CD4-positive, CD25-positive, alpha-beta regulatory T cell (primary cell): ENCODE measurements at regions not wholly inside any gene's neighbourhood (a gene's known extent, or its start where the extent isn't known, plus 50 kb on each side); places are given as distances from the start of the nearest gene placed in this dataset.

Experiments used
- ATAC-seq, 2 donors: fragments of 150-1000 bp; cut with Tn5 transposase; one replicate each; pipeline ENCODE4 v1.10.0; 2021; ENCODE audit warnings: low read depth in 2 of 2, moderate number of reproducible peaks in 2 of 2, moderate library complexity in 1 of 2
- DNase-seq, 3 donors: peaks; one replicate each; pipeline versions ENCODE4 v3.0.0 to v3.0.0-alpha.2; 2012 to 2022; ENCODE audit warnings: mixed read lengths in 1 of 3
- H3K27ac ChIP-seq: one replicate; pipeline ENCODE4 v1.7.0; 2013; ENCODE audit warnings: mild to moderate bottlenecking, low read length; ENCODE audit not compliant: insufficient read depth, poor library complexity, severe bottlenecking
- H3K27me3 ChIP-seq: one replicate; pipeline ENCODE4 v1.7.0; 2013; ENCODE audit warnings: low read length; ENCODE audit not compliant: control insufficient read depth, insufficient read depth
- H3K36me3 ChIP-seq: one replicate; pipeline ENCODE4 v1.7.0; 2013; ENCODE audit warnings: mild to moderate bottlenecking, low read length, moderate library complexity; ENCODE audit not compliant: control insufficient read depth, insufficient read depth
- H3K4me1 ChIP-seq: 2 replicates; pipeline ENCODE4 v1.7.0; 2013; ENCODE audit warnings: mild to moderate bottlenecking, low read length; ENCODE audit not compliant: insufficient read depth, control insufficient read depth, poor library complexity, severe bottlenecking
- H3K4me3 ChIP-seq: one replicate; pipeline ENCODE4 v1.7.0; 2013; ENCODE audit warnings: low read depth, mild to moderate bottlenecking, low read length, moderate library complexity
- H3K9me3 ChIP-seq, 2 experiments: 1 replicate in 1 of 2; 2 replicates in 1 of 2; pipeline ENCODE4 v1.7.0; 2013; ENCODE audit warnings: low read length in 2 of 2, mild to moderate bottlenecking in 1 of 2, moderate library complexity in 1 of 2; ENCODE audit not compliant: control insufficient read depth in 2 of 2
- H3K27ac Mint-ChIP-seq, 3 donors: one replicate each; pipeline ENCODE4 v1.8.0; 2020 to 2022; ENCODE audit warnings: mild to moderate bottlenecking in 3 of 3, mixed read lengths in 3 of 3, moderate library complexity in 2 of 3
- H3K27me3 Mint-ChIP-seq: one replicate; pipeline ENCODE4 v1.8.0; 2022; ENCODE audit warnings: mild to moderate bottlenecking, mixed read lengths
- H3K36me3 Mint-ChIP-seq: one replicate; pipeline ENCODE4 v1.8.0; 2020; ENCODE audit warnings: mixed read lengths
- H3K4me1 Mint-ChIP-seq, 4 donors: one replicate each; pipeline ENCODE4 v1.8.0; 2020 to 2022; ENCODE audit warnings: mixed read lengths in 4 of 4, mild to moderate bottlenecking in 1 of 4
- H3K4me3 Mint-ChIP-seq, 4 donors: one replicate each; pipeline ENCODE4 v1.8.0; 2020 to 2022; ENCODE audit warnings: mild to moderate bottlenecking in 4 of 4, mixed read lengths in 4 of 4, moderate library complexity in 3 of 4
- H3K9me3 Mint-ChIP-seq, 7 donors: one replicate each; pipeline ENCODE4 v1.8.0; 2020 to 2022; ENCODE audit warnings: mixed read lengths in 7 of 7, mild to moderate bottlenecking in 3 of 7, moderate library complexity in 2 of 7

DNA sequence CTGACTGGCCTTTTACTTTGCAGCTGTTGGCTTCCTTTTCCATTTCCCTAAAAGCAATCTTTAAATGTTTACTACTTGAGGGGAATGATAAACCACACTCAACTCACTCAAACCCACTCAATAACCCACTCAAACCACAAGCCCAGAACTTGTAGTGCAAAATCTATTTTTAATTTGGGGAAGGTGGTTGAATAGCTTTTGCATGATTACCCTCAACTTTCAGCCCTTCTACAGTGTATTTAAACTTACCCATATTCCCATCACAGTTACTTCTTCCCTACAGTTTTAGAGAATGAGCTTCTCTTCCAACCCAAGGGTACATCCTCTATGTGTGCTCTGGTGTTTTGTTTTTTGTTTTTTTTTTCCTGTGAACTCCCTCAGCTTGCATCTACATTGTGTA lies 636.1 kb downstream of the TDRD15 start:
- no peaks in the 10 kb centered on the region for H3K27me3 Mint-ChIP-seq
- Histone ChIP-seq H3K36me3 (no peaks in the 10 kb centered on the region), H3K9me3 (peaks cover 0 to 15% of the 10 kb centered on the region in 2 experiments), H3K4me3 (no peak overlapping the region), H3K27ac (no peak overlapping the region), H3K4me1 (no peaks in the 10 kb centered on the region), H3K27me3 (no peaks in the 10 kb centered on the region)
- DNase-seq = no peak
- no peaks in the 10 kb centered on the region for H3K36me3 Mint-ChIP-seq
- no peaks in the 10 kb centered on the region for H3K4me1 Mint-ChIP-seq
- ATAC-seq = no peak
- H3K27ac Mint-ChIP-seq = no peak overlapping the region
- no peak overlapping the region for H3K4me3 Mint-ChIP-seq
- peaks cover 0 to 8% (median 5%) of the 10 kb centered on the region in 7 donors for H3K9me3 Mint-ChIP-seq

DNA sequence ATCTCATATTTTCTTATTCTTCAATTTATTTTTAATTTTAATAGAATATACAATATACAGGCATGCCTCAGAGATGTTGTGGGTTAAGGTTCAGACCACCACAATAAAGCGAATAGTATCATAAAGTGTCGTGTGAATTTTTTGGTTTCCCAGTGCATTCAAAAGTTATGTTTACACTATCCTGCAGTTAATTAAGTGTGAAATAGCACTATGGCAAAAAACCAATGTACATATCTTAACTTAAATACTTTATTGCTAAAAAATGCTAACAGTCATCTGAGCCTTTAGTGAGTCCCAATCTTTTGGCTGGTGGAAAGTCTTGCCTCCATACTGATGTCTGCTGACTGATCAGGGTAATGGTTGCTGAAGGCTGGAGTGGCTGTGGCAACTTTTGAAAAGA lies 637.6 kb downstream of the TDRD15 start:
- no peaks in the 10 kb centered on the region for H3K36me3 ChIP-seq
- DNase-seq (no peak), ATAC-seq (no peak)
- no peaks in the 10 kb centered on the region for H3K36me3 Mint-ChIP-seq
- no peak overlapping the region for H3K4me3 ChIP-seq
- H3K27ac ChIP-seq = no peak overlapping the region
- peaks cover 0 to 15% of the 10 kb centered on the region in 2 experiments for H3K9me3 ChIP-seq
- no peaks in the 10 kb centered on the region for H3K4me1 ChIP-seq
- H3K9me3 Mint-ChIP-seq = peaks cover 0 to 10% (median 7%) of the 10 kb centered on the region in 7 donors
- no peaks in the 10 kb centered on the region for H3K4me1 Mint-ChIP-seq
- H3K27me3 ChIP-seq = no peaks in the 10 kb centered on the region
- no peak overlapping the region for H3K27ac Mint-ChIP-seq
- no peaks in the 10 kb centered on the region for H3K27me3 Mint-ChIP-seq
- H3K4me3 Mint-ChIP-seq = no peak overlapping the region

DNA sequence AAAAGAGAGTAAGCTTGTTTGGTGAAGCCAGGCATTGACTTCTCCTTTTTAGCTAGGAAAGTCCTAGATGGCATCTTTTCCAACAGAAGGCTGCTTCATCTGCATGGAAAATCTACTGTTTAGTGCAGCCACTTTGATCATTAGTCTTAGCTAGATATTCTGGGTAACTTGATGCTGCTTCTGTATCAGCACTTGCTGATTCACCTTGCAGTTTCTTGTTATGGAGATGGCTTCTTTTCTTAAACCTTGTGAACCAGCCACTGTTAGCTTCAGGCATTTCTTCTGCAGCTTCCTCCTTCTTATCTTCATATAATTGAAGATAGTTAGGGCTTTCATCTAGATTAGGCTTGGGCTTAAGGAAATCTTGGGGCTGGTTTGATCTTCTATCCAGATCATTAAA lies 639.7 kb downstream of the TDRD15 start:
- H3K9me3 ChIP-seq = peaks cover under 1 to 15% of the 10 kb centered on the region in 2 experiments
- H3K27ac Mint-ChIP-seq = no peak overlapping the region
- no peaks in the 10 kb centered on the region for H3K27me3 ChIP-seq
- no peak overlapping the region for H3K4me3 ChIP-seq
- ATAC-seq (no peak), DNase-seq (no peak)
- no peaks in the 10 kb centered on the region for H3K36me3 Mint-ChIP-seq
- peaks cover 2 to 16% (median 5%) of the 10 kb centered on the region in 7 donors for H3K9me3 Mint-ChIP-seq
- no peaks in the 10 kb centered on the region for H3K27me3 Mint-ChIP-seq
- H3K36me3 ChIP-seq = no peaks in the 10 kb centered on the region
- H3K4me1 ChIP-seq = no peaks in the 10 kb centered on the region
- H3K4me1 Mint-ChIP-seq = no peaks in the 10 kb centered on the region
- H3K4me3 Mint-ChIP-seq = no peak overlapping the region
- no peak overlapping the region for H3K27ac ChIP-seq

DNA sequence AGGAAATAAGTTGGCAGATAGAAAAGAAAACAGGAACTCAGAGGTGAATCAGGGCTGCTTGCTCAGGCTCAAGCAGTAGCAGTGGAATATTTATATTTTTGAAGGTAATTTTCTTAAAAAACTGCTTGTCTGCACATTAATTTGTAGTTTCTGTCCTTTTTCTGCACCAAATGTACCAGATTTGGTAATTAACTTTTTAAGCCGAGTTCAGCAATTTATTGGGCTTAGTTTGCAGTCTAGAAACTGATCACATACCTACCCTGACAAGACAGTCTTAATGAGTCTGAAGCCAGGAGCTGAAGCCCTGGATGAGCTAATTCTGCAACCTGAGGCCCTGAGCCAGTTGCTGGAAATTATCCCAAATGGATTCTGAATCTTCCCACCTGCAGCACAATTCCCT lies 647.0 kb downstream of the TDRD15 start:
- H3K27me3 Mint-ChIP-seq = no peaks in the 10 kb centered on the region
- Histone ChIP-seq H3K4me3 (no peak overlapping the region), H3K27ac (no peak overlapping the region), H3K27me3 (no peaks in the 10 kb centered on the region), H3K9me3 (peaks cover 0 to 4% of the 10 kb centered on the region in 2 experiments), H3K36me3 (no peaks in the 10 kb centered on the region), H3K4me1 (no peaks in the 10 kb centered on the region)
- H3K9me3 Mint-ChIP-seq = peaks cover 0 to 11% (median 2%) of the 10 kb centered on the region in 7 donors
- no peaks in the 10 kb centered on the region for H3K4me1 Mint-ChIP-seq
- DNase-seq (no peak), ATAC-seq (no peak)
- no peaks in the 10 kb centered on the region for H3K36me3 Mint-ChIP-seq
- no peak overlapping the region for H3K27ac Mint-ChIP-seq
- no peak overlapping the region for H3K4me3 Mint-ChIP-seq

DNA sequence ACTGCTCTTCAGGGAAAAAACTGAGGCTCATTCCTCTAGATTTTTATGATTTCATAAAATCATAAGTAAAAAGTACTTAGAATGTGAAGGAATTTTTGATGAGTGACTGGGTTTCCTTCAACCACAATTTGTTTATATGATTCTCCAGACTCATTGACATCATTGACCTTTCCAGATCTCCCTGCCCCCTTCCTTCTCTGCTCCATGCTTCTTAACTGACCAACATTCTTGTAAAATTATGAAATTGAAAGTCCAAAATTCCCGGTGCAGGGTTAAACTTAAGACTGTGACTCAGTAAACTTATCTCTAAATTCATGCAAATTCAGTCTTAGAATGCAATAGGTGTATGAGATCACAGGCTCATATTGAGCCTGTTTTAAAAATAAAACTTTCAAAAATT lies 648.9 kb downstream of the TDRD15 start:
- no peak for ATAC-seq
- Histone ChIP-seq H3K36me3 (no peaks in the 10 kb centered on the region), H3K27me3 (no peaks in the 10 kb centered on the region), H3K4me3 (no peak overlapping the region), H3K9me3 (peaks cover 0 to 4% of the 10 kb centered on the region in 2 experiments), H3K27ac (no peak overlapping the region), H3K4me1 (no peaks in the 10 kb centered on the region)
- Mint-ChIP-seq H3K9me3 (peaks cover 0 to 5% (median 0%) of the 10 kb centered on the region in 7 donors), H3K4me3 (no peak overlapping the region), H3K27ac (no peak overlapping the region), H3K27me3 (no peaks in the 10 kb centered on the region), H3K36me3 (no peaks in the 10 kb centered on the region), H3K4me1 (no peaks in the 10 kb centered on the region)
- DNase-seq = no peak

DNA sequence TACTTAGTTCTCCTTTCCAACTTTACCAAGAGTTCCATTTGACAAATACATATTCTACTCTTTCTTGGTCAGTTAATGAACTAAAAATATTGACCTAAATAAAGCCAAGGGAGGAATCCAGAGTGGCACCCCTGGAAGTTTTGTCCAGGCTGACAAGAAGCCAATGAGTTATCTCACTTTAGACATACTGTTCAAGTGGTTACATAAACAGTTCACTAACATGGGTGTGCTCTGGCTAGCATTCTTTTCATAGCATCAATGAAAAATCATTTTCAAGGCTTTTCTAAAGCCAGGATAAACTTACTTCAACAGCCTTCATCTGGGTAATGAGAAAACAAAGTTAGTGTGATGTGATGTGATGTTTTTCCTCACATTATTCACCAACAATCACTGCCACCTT lies 649.4 kb downstream of the TDRD15 start:
- peaks cover 0 to 4% (median 0%) of the 10 kb centered on the region in 7 donors for H3K9me3 Mint-ChIP-seq
- H3K9me3 ChIP-seq = peaks cover 0 to 4% of the 10 kb centered on the region in 2 experiments
- H3K36me3 ChIP-seq = no peaks in the 10 kb centered on the region
- no peak overlapping the region for H3K4me3 ChIP-seq
- H3K4me3 Mint-ChIP-seq = no peak overlapping the region
- DNase-seq = no peak
- no peak overlapping the region for H3K27ac Mint-ChIP-seq
- H3K27me3 ChIP-seq = no peaks in the 10 kb centered on the region
- ATAC-seq = no peak
- H3K4me1 Mint-ChIP-seq = no peaks in the 10 kb centered on the region
- no peaks in the 10 kb centered on the region for H3K4me1 ChIP-seq
- H3K27ac ChIP-seq = no peak overlapping the region
- no peaks in the 10 kb centered on the region for H3K36me3 Mint-ChIP-seq
- no peaks in the 10 kb centered on the region for H3K27me3 Mint-ChIP-seq

DNA sequence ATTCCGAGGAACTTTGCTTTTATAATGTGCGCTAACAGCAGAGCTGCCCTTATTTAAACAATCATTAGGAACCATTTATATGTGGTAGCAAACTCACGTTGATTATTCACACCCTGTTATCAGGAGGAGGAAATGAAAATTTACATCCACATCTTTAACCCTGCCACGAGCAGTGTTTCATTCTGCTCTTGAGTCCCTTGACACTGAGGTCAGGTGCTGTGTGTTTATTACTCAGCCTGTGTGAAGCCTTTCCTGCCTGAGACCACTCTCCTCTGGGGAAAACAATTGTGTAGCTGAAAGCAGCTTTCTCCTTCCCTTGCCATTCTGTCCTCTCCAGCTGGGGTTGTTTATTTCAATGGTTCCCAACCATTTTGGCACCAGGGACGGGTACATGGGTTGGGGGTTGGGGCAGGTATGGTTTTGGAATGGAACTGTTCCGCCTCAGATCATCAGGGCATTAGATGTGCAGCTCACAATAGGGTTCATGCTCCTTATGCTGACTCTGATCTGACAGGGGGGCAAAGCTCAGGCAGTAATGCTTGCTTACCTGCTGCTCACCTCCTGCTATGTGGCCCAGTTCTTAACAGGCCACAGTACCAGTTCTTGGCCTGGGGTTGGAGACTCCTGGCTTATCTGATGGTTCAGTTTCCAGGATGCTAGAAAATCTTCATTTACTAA lies 651.1 kb downstream of the TDRD15 start:
- no peaks in the 10 kb centered on the region for H3K36me3 Mint-ChIP-seq
- H3K4me3 Mint-ChIP-seq = no peak overlapping the region
- H3K27me3 Mint-ChIP-seq = no peaks in the 10 kb centered on the region
- no peaks in the 10 kb centered on the region for H3K27me3 ChIP-seq
- H3K4me1 Mint-ChIP-seq = no peaks in the 10 kb centered on the region
- no peak overlapping the region for H3K27ac Mint-ChIP-seq
- H3K27ac ChIP-seq = no peak overlapping the region
- H3K9me3 Mint-ChIP-seq = peaks cover 0 to 3% (median 0%) of the 10 kb centered on the region in 7 donors
- no peaks in the 10 kb centered on the region for H3K36me3 ChIP-seq
- no peak overlapping the region for H3K4me3 ChIP-seq
- H3K4me1 ChIP-seq = no peaks in the 10 kb centered on the region
- DNase-seq (no peak), ATAC-seq (no peak)
- H3K9me3 ChIP-seq = peaks cover 0 to 2% of the 10 kb centered on the region in 2 experiments

DNA sequence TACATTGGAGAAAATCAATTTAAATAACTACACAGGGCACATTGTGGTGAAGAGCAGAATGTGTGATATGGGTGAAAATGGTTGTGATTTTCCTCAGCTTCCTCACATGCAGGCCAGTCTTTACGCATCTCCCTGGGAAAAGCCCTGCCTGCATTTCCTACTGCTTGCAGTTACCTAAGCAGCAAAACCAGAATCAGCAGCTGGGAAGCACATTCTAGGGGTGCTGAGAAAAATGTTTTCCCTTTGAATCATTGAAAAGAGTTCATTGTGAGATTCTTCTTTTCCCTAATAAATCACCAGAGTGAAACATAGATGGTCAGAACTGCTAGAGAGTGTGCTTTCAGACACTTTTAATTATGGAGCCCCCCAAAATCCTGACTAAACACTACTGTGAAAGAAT lies 656.0 kb downstream of the TDRD15 start:
- H3K36me3 Mint-ChIP-seq = no peaks in the 10 kb centered on the region
- H3K27me3 Mint-ChIP-seq = no peaks in the 10 kb centered on the region
- no peaks in the 10 kb centered on the region for H3K4me1 Mint-ChIP-seq
- Histone ChIP-seq H3K4me1 (no peaks in the 10 kb centered on the region), H3K36me3 (no peaks in the 10 kb centered on the region), H3K9me3 (no peaks in the 10 kb centered on the region), H3K27ac (no peak overlapping the region), H3K27me3 (no peaks in the 10 kb centered on the region), H3K4me3 (no peak overlapping the region)
- H3K9me3 Mint-ChIP-seq = peaks cover 2 to 19% (median 5%) of the 10 kb centered on the region in 7 donors
- no peak for ATAC-seq
- no peak overlapping the region for H3K27ac Mint-ChIP-seq
- no peak for DNase-seq
- H3K4me3 Mint-ChIP-seq = no peak overlapping the region
